H9 (cell line): ENCODE measurements at regions not wholly inside any gene's neighbourhood (a gene's known extent, or its start where the extent isn't known, plus 50 kb on each side); places are given as distances from the start of the nearest gene placed in this dataset.

Experiments used
- DNase-seq: peaks from one replicate; pipeline ENCODE4 v3.0.0-alpha.2; 2017
- H2AFZ ChIP-seq: one replicate; pipeline ENCODE4 v1.6.1; 2013; ENCODE audit warnings: mild to moderate bottlenecking, low read length, control low read depth, moderate library complexity
- H2AK5ac ChIP-seq: 2 replicates; pipeline ENCODE4 v1.6.1; 2013; ENCODE audit warnings: low read length, control low read depth, mixed read lengths; ENCODE audit not compliant: insufficient read length
- H2BK120ac ChIP-seq: one replicate; pipeline ENCODE4 v1.6.1; 2013; ENCODE audit warnings: low read depth, mild to moderate bottlenecking, low read length, control low read depth, inconsistent platforms; ENCODE audit not compliant: poor library complexity, severe bottlenecking
- H2BK12ac ChIP-seq: 2 replicates; pipeline ENCODE4 v1.6.1; 2013; ENCODE audit warnings: low read length, control low read depth, mixed read lengths, low read depth; ENCODE audit not compliant: insufficient read length
- H2BK15ac ChIP-seq: 2 replicates; pipeline ENCODE4 v1.6.1; 2013; ENCODE audit warnings: low read depth, low read length, control low read depth
- H2BK20ac ChIP-seq: one replicate; pipeline ENCODE4 v1.6.1; 2013; ENCODE audit warnings: low read depth, mild to moderate bottlenecking, low read length, control low read depth, inconsistent platforms; ENCODE audit not compliant: poor library complexity, severe bottlenecking
- H2BK5ac ChIP-seq: 2 replicates; pipeline ENCODE4 v1.6.1; 2013; ENCODE audit warnings: low read length, control low read depth, mixed read lengths; ENCODE audit not compliant: insufficient read length
- H3K14ac ChIP-seq: 2 replicates; pipeline ENCODE4 v1.6.1; 2013; ENCODE audit warnings: low read length, control low read depth; ENCODE audit not compliant: insufficient read depth
- H3K18ac ChIP-seq: 2 replicates; pipeline ENCODE4 v1.6.1; 2013; ENCODE audit warnings: low read depth, mild to moderate bottlenecking, mixed read lengths, low read length, control low read depth; ENCODE audit not compliant: insufficient read length
- H3K23ac ChIP-seq: 2 replicates; pipeline ENCODE4 v1.6.1; 2013; ENCODE audit warnings: low read length, control low read depth, mixed read lengths, low read depth; ENCODE audit not compliant: insufficient read length
- H3K23me2 ChIP-seq: 2 replicates; pipeline ENCODE4 v1.6.1; 2013; ENCODE audit warnings: low read depth, mild to moderate bottlenecking, mixed read lengths, low read length, control low read depth; ENCODE audit not compliant: insufficient read length, poor library complexity, severe bottlenecking
- H3K27ac ChIP-seq: 2 replicates; pipeline ENCODE4 v1.5.1; 2013; ENCODE audit warnings: low read length, control low read depth, mixed read lengths, low read depth; ENCODE audit not compliant: insufficient read length
- H3K27me3 ChIP-seq: 2 replicates; pipeline ENCODE4 v1.6.1; 2013; ENCODE audit warnings: low read length, control low read depth, inconsistent platforms; ENCODE audit not compliant: insufficient read depth
- H3K4ac ChIP-seq: 2 replicates; pipeline ENCODE4 v1.6.1; 2013; ENCODE audit warnings: low read depth, mild to moderate bottlenecking, control low read depth, inconsistent platforms, low read length, moderate library complexity
- H3K4me1 ChIP-seq: 2 replicates; pipeline ENCODE4 v1.6.1; 2013; ENCODE audit warnings: low read length, control low read depth, inconsistent platforms; ENCODE audit not compliant: insufficient read depth
- H3K4me2 ChIP-seq: 2 replicates; pipeline ENCODE4 v1.6.1; 2013; ENCODE audit warnings: low read length, control low read depth, mixed read lengths; ENCODE audit not compliant: insufficient read length, insufficient read depth
- H3K56ac ChIP-seq: 2 replicates; pipeline ENCODE4 v1.6.1; 2013; ENCODE audit warnings: low read depth, mild to moderate bottlenecking, mixed read lengths, low read length, control low read depth; ENCODE audit not compliant: insufficient read length
- H3K79me1 ChIP-seq: 2 replicates; pipeline ENCODE4 v1.6.1; 2013; ENCODE audit warnings: low read depth, mild to moderate bottlenecking, moderate library complexity, low read length, control low read depth, inconsistent platforms; ENCODE audit not compliant: insufficient read depth, poor library complexity, severe bottlenecking
- H3K79me2 ChIP-seq: 2 replicates; pipeline ENCODE4 v1.6.1; 2013; ENCODE audit warnings: low read length, control low read depth, inconsistent platforms; ENCODE audit not compliant: insufficient read depth
- H3K9ac ChIP-seq: 2 replicates; pipeline ENCODE4 v1.6.1; 2013; ENCODE audit warnings: low read length, control low read depth, mixed read lengths; ENCODE audit not compliant: insufficient read length; ENCODE audit errors: extremely low read depth
- H3K9me3 ChIP-seq: one replicate; pipeline ENCODE4 v1.6.1; 2013; ENCODE audit warnings: low read depth, low read length, inconsistent platforms; ENCODE audit not compliant: control insufficient read depth
- H3T11ph ChIP-seq: one replicate; pipeline ENCODE4 v1.6.1; 2013; ENCODE audit warnings: mild to moderate bottlenecking, low read length, control low read depth, inconsistent platforms
- H4K20me1 ChIP-seq: one replicate; pipeline ENCODE4 v1.6.1; 2013; ENCODE audit not compliant: control insufficient read depth, insufficient read length, insufficient read depth
- H4K5ac ChIP-seq: 2 replicates; pipeline ENCODE4 v1.6.1; 2013; ENCODE audit warnings: low read depth, mild to moderate bottlenecking, mixed read lengths, low read length, control low read depth; ENCODE audit not compliant: insufficient read length
- H4K8ac ChIP-seq: replicated peaks from 2 replicates; pipeline ENCODE4 v1.6.1; 2013; ENCODE audit warnings: low read length, control low read depth, mixed read lengths, low read depth; ENCODE audit not compliant: insufficient read length
- H4K91ac ChIP-seq: 2 replicates; pipeline ENCODE4 v1.6.1; 2013; ENCODE audit warnings: low read depth, mild to moderate bottlenecking, moderate library complexity, mixed read lengths, low read length, control low read depth; ENCODE audit not compliant: insufficient read length
- H3K27ac Mint-ChIP-seq, 3 experiments: 2 replicates in 2 of 3; 3 replicates in 1 of 3; pipeline ENCODE4 v1.8.0; 2020 to 2021; ENCODE audit warnings: mixed read lengths in 3 of 3, mild to moderate bottlenecking in 1 of 3, moderate library complexity in 1 of 3
- H3K27me3 Mint-ChIP-seq: 2 replicates; pipeline ENCODE4 v1.8.0; 2021; ENCODE audit warnings: low read depth, mild to moderate bottlenecking, moderate library complexity, mixed read lengths
- H3K36me3 Mint-ChIP-seq, 3 experiments: 2 replicates in 2 of 3; 3 replicates in 1 of 3; pipeline ENCODE4 v1.8.0; 2020 to 2021; ENCODE audit warnings: low read depth in 3 of 3, mixed read lengths in 3 of 3; ENCODE audit not compliant: insufficient read depth in 1 of 3
- H3K4me1 Mint-ChIP-seq, 2 experiments: 2 replicates each; pipeline ENCODE4 v1.8.0; 2020; ENCODE audit warnings: mixed read lengths in 2 of 2
- H3K4me3 Mint-ChIP-seq, 2 experiments: 2 replicates in 1 of 2; 3 replicates in 1 of 2; pipeline ENCODE4 v1.8.0; 2020 to 2021; ENCODE audit warnings: mild to moderate bottlenecking in 2 of 2, mixed read lengths in 2 of 2, moderate library complexity in 1 of 2
- H3K9me3 Mint-ChIP-seq, 2 experiments: 2 replicates in 1 of 2; 3 replicates in 1 of 2; pipeline ENCODE4 v1.8.0; 2020; ENCODE audit warnings: mild to moderate bottlenecking in 2 of 2, mixed read lengths in 2 of 2, moderate library complexity in 1 of 2
- WGBS: extraction: QIAGEN DNeasy Blood & Tissue Kit; methylation state at CpG from one replicate; pipeline ENCODE4 v1.1.7; 2013; ENCODE audit warnings: missing lambda C conversion rate, low lambda C conversion rate, mixed read lengths; ENCODE audit not compliant: insufficient read length; ENCODE audit errors: extremely low coverage; 5-methylcytosine and 5-hydroxymethylcytosine counted together
- TF ChIP-seq, protein P1 (sequence below): fragments of 200-600 bp; sonication (generic); conservative IDR thresholded peaks from 3 replicates; pipeline ENCODE4 v1.8.0; 2021; ENCODE audit warnings: antibody characterized with exemption, mild to moderate bottlenecking

DNA sequence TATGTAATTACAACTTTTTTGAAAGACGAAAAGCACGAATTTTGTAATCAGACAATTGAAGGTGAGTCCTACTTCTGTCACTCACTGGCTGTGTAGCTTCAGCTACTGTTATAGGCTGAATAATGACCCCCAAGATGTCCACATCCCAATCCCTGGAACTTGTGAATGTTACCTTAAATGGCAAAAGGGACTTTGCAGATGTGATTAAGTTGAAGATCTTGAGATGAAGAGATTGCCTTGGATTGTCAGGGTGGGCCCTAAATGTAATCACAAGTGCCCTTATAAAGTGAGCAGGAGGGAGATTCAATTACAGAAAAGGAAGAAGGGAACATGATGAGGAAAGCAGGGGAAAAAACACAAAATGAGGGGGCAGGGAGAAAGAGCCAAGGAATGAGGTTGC, 326.2 kb upstream of the MSX2 start:
- peaks cover 14% of the 10 kb centered on the region for H3K27me3 Mint-ChIP-seq

More for the DNA sequence above, 326.2 kb upstream of the MSX2 start:
- Histone ChIP-seq H2BK20ac (no peak overlapping the region), H3K18ac (no peak overlapping the region), H3K27me3 (no peaks in the 10 kb centered on the region), H2AK5ac (no peak overlapping the region), H3K14ac (no peak overlapping the region), H3T11ph (no peak overlapping the region), H3K4ac (no peak overlapping the region), H3K79me1 (no peaks in the 10 kb centered on the region), H2BK12ac (no peak overlapping the region), H2BK15ac (no peak overlapping the region), H3K23ac (no peak overlapping the region), H2BK120ac (no peak overlapping the region), H3K9ac (no peak overlapping the region), H3K27ac (no peak overlapping the region), H3K56ac (no peak overlapping the region), H3K4me1 (0 out of 2 replicates have a peak, but pooled peaks cover 4% of the 10 kb centered on the region), H4K8ac (no peak overlapping the region), H2AFZ (no peak overlapping the region), H3K79me2 (no peaks in the 10 kb centered on the region), H4K5ac (no peak overlapping the region), H2BK5ac (no peak overlapping the region), H3K9me3 (no peaks in the 10 kb centered on the region), H4K91ac (no peak overlapping the region), H3K23me2 (no peaks in the 10 kb centered on the region), H4K20me1 (no peaks in the 10 kb centered on the region), H3K4me2 (no peak overlapping the region)
- Mint-ChIP-seq H3K4me3 (no peak overlapping the region), H3K9me3 (no peaks in the 10 kb centered on the region), H3K4me1 (peaks cover 11% of the 10 kb centered on the region in 2 experiments; a peak in 2 of 4 replicates), H3K36me3 (no peaks in the 10 kb centered on the region), H3K27ac (no peak overlapping the region)
- WGBS, result no CpG with 5 or more reads among the region's 2 CpGs
- no peak for DNase-seq
- TF ChIP-seq, protein P1, sequence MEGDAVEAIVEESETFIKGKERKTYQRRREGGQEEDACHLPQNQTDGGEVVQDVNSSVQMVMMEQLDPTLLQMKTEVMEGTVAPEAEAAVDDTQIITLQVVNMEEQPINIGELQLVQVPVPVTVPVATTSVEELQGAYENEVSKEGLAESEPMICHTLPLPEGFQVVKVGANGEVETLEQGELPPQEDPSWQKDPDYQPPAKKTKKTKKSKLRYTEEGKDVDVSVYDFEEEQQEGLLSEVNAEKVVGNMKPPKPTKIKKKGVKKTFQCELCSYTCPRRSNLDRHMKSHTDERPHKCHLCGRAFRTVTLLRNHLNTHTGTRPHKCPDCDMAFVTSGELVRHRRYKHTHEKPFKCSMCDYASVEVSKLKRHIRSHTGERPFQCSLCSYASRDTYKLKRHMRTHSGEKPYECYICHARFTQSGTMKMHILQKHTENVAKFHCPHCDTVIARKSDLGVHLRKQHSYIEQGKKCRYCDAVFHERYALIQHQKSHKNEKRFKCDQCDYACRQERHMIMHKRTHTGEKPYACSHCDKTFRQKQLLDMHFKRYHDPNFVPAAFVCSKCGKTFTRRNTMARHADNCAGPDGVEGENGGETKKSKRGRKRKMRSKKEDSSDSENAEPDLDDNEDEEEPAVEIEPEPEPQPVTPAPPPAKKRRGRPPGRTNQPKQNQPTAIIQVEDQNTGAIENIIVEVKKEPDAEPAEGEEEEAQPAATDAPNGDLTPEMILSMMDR, result no peak
